Fibroblast of lung (primary cell): ENCODE measurements at regions not wholly inside any gene's neighbourhood (a gene's known extent, or its start where the extent isn't known, plus 50 kb on each side); places are given as distances from the start of the nearest gene placed in this dataset.

Experiments
- CTCF ChIP-seq, 2 donors: IDR thresholded peaks in 1 of 2; conservative IDR thresholded peaks in 1 of 2; 1 replicate in 1 of 2; 2 replicates in 1 of 2; pipeline ENCODE4 v1.5.1; 2011 to 2012; ENCODE audit warnings: low read length in 2 of 2, control low read depth in 1 of 2, inconsistent platforms in 1 of 2, low read depth in 1 of 2, mild to moderate bottlenecking in 1 of 2
- EZH2 ChIP-seq: IDR thresholded peaks from 2 replicates; pipeline ENCODE4 v1.5.1; 2012; ENCODE audit warnings: low read length, control low read depth, mild to moderate bottlenecking; ENCODE audit errors: missing control alignments

GRCh38 chr3:178205740-178206139 is 330.5 kb upstream of the KCNMB2 start:
- TF ChIP-seq CTCF (conservative IDR thresholded peaks at IDR 0.05 in 1 of 2, IDR thresholded peaks at IDR 0.05 in 1 of 2; ENCODE audit: low read depth in 1 of 2, low read length in 2 of 2) (no peak), EZH2 (no peak)
